Liver (tissue), 3 donors: ENCODE measurements at regions not wholly inside any gene's neighbourhood (a gene's known extent, or its start where the extent isn't known, plus 50 kb on each side); places are given as distances from the start of the nearest gene placed in this dataset.

Experiments
- CTCF ChIP-seq: fragments of 150-350 bp; IDR thresholded peaks from 2 replicates; pipeline ENCODE4 v1.5.1; 2017; ENCODE audit warnings: improper control_type of control experiment, low read depth, low read length; ENCODE audit not compliant: missing input control
- GABPA ChIP-seq, 2 donors: IDR thresholded peaks in 1 of 2; conservative IDR thresholded peaks in 1 of 2; 2 replicates each; pipeline ENCODE4 v1.6.1; 2016; ENCODE audit warnings: antibody characterized with exemption in 2 of 2, mild to moderate bottlenecking in 1 of 2, moderate library complexity in 1 of 2
- MAX ChIP-seq: IDR thresholded peaks from 2 replicates; pipeline ENCODE4 v1.6.1; 2016; ENCODE audit warnings: antibody characterized with exemption
- YY1 ChIP-seq: IDR thresholded peaks from 2 replicates; pipeline ENCODE4 v1.6.1; 2016; ENCODE audit warnings: antibody characterized with exemption, mild to moderate bottlenecking
- ZBTB33 ChIP-seq: IDR thresholded peaks from 2 replicates; pipeline ENCODE4 v1.6.1; 2016; ENCODE audit warnings: antibody characterized with exemption
- donor health status: healthy.
- donor health status: healthy.

GRCh38 chr16:5582529-5582928 lies 484.9 kb upstream of the EEF2KMT start:
- no peak for TF ChIP-seq CTCF
- TF ChIP-seq GABPA (IDR thresholded peaks at IDR 0.05 in 1 of 2, conservative IDR thresholded peaks at IDR 0.05 in 1 of 2): no peak
- TF ChIP-seq MAX: no peak
- no peak for TF ChIP-seq ZBTB33
- TF ChIP-seq YY1: no peak
